Prostate gland (tissue), 2 donors: ENCODE measurements at regions not wholly inside any gene's neighbourhood (a gene's known extent, or its start where the extent isn't known, plus 50 kb on each side); places are given as distances from the start of the nearest gene placed in this dataset.

Source experiments
- CTCF ChIP-seq, 4 experiments: fragments of 200-600 bp in 2 of 4; fragments of 450-650 bp in 2 of 4; sonication (generic) in 2 of 4; IDR thresholded peaks; 1 replicate in 3 of 4; 2 replicates in 1 of 4; pipeline ENCODE4 v1.5.1; 2016 to 2019; ENCODE audit warnings: antibody characterized with exemption in 4 of 4, mild to moderate bottlenecking in 2 of 4, moderate library complexity in 2 of 4
- POLR2A ChIP-seq: fragments of 450-650 bp; IDR thresholded peaks from one replicate; pipeline ENCODE4 v1.6.1; 2016; ENCODE audit warnings: antibody characterized with exemption, mild to moderate bottlenecking

DNA sequence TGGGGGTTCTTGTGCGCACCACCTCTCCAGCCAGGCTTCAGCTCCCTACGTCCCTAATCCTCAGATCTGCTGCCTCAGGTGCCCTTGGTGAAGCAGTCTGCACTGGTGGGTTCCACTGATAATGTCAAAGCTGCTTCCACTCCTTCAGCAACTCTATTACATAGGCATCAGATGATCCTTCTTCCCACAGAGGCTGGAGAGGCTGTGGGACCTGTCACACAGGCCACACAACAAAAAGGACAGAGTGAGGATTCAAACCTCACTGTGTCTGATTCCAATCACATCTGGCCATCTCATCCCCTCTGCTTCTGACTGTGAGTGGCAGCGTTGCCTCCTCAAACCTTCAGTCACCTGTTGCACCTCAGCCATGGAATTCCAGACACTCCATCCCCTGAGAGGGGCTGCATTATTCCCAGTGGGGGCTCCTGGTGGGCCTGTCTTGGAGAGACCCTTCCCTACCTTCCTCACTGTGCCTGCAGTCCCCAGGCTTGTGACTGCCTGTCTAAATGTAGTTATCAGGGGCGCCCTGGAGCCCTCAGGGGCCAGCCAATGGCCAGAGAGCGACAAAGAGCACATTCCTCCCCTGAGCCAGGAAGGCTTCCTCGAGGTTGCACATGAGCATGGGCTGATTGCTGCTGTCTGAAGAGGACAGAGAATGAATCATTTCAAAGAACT is 211.4 kb upstream of the ECI2 start:
- TF ChIP-seq CTCF (IDR thresholded peaks at IDR 0.05), result no peak
- TF ChIP-seq POLR2A, result no peak
